Loucy (cell line): ENCODE measurements at regions not wholly inside any gene's neighbourhood (a gene's known extent, or its start where the extent isn't known, plus 50 kb on each side); places are given as distances from the start of the nearest gene placed in this dataset.

ENCODE experiments used
- H2AFZ ChIP-seq: fragments of 200-600 bp; sonication (generic); 2 replicates; pipeline ENCODE4 v1.6.0; 2016; ENCODE audit warnings: antibody characterized with exemption, mild to moderate bottlenecking, low read length, moderate library complexity
- H3F3A ChIP-seq: fragments of 200-600 bp; 2 replicates; pipeline ENCODE4 v1.6.0; 2016; ENCODE audit warnings: antibody characterized with exemption, low read depth, mild to moderate bottlenecking
- H3K27me3 ChIP-seq: fragments of 200-600 bp; sonication (generic); 2 replicates; pipeline ENCODE4 v1.6.1; 2014; ENCODE audit warnings: low read length, mild to moderate bottlenecking; ENCODE audit not compliant: insufficient read depth, poor library complexity, severe bottlenecking
- H3K36me3 ChIP-seq: fragments of 200-600 bp; sonication (generic); 2 replicates; pipeline ENCODE4 v1.6.1; 2016; ENCODE audit warnings: low read length; ENCODE audit not compliant: insufficient read depth
- H3K4me1 ChIP-seq: fragments of 200-600 bp; sonication (generic); 2 replicates; pipeline ENCODE4 v1.5.1; 2014; ENCODE audit warnings: low read length, mild to moderate bottlenecking; ENCODE audit not compliant: insufficient read depth, poor library complexity, severe bottlenecking
- H3K4me2 ChIP-seq: fragments of 200-600 bp; sonication (generic); 2 replicates; pipeline ENCODE4 v1.6.0; 2014; ENCODE audit warnings: antibody characterized with exemption, low read length, low read depth, mild to moderate bottlenecking; ENCODE audit not compliant: poor library complexity, severe bottlenecking
- H3K4me3 ChIP-seq: fragments of 200-600 bp; sonication (generic); 2 replicates; pipeline ENCODE4 v1.5.1; 2014; ENCODE audit warnings: low read length, mild to moderate bottlenecking, mixed read lengths; ENCODE audit not compliant: poor library complexity, severe bottlenecking
- H3K79me2 ChIP-seq: fragments of 200-600 bp; sonication (generic); 2 replicates; pipeline ENCODE4 v1.6.1; 2014; ENCODE audit warnings: low read length; ENCODE audit not compliant: insufficient read depth
- H3K9ac ChIP-seq: fragments of 200-600 bp; sonication (generic); 2 replicates; pipeline ENCODE4 v1.6.0; 2014; ENCODE audit warnings: mild to moderate bottlenecking, low read depth, low read length, moderate library complexity; ENCODE audit not compliant: poor library complexity, severe bottlenecking
- H3K9me2 ChIP-seq: fragments of 200-600 bp; sonication (generic); replicated peaks from 2 replicates; pipeline ENCODE4 v1.6.1; 2016; ENCODE audit warnings: low read depth, low read length, mixed read lengths
- H3K9me3 ChIP-seq: fragments of 200-600 bp; sonication (generic); 2 replicates; pipeline ENCODE4 v1.6.1; 2014; ENCODE audit warnings: mild to moderate bottlenecking, antibody characterized with exemption, low read length, low read depth; ENCODE audit not compliant: insufficient read depth
- H4K20me1 ChIP-seq: fragments of 200-600 bp; sonication (generic); 2 replicates; pipeline ENCODE4 v1.6.0; 2014; ENCODE audit warnings: antibody characterized with exemption, low read length, mild to moderate bottlenecking; ENCODE audit not compliant: insufficient read depth, poor library complexity, severe bottlenecking
- CTCF ChIP-seq: fragments of 200-600 bp; sonication (generic); conservative IDR thresholded peaks from 2 replicates; pipeline ENCODE4 v1.5.1; 2014; ENCODE audit warnings: mild to moderate bottlenecking, antibody characterized with exemption, low read length
- EZH2phosphoT487 ChIP-seq: fragments of 200-600 bp; IDR thresholded peaks from 2 replicates; pipeline ENCODE4 v1.6.1; 2018; ENCODE audit warnings: antibody characterized with exemption, mild to moderate bottlenecking, moderate library complexity, borderline replicate concordance

- no peaks in the 10 kb centered on the region for H4K20me1 ChIP-seq
- H3K36me3 ChIP-seq = no peaks in the 10 kb centered on the region
- no peaks in the 10 kb centered on the region for H3F3A ChIP-seq
- H3K9me3 ChIP-seq = no peaks in the 10 kb centered on the region
- TF ChIP-seq EZH2phosphoT487 = no peak
- TF ChIP-seq CTCF = no peak
- no peak overlapping the region for H3K4me2 ChIP-seq
- no peak overlapping the region for H3K9ac ChIP-seq
- no peaks in the 10 kb centered on the region for H3K9me2 ChIP-seq
- no peaks in the 10 kb centered on the region for H3K79me2 ChIP-seq
- no peak overlapping the region for H2AFZ ChIP-seq
- H3K4me3 ChIP-seq = no peak overlapping the region
- no peaks in the 10 kb centered on the region for H3K4me1 ChIP-seq
- no peaks in the 10 kb centered on the region for H3K27me3 ChIP-seq
Observed at GRCh38 chr5:142253938-142254337, 70.9 kb downstream of the SPRY4 start.

GRCh38 chr5:142250119-142250518 is 74.7 kb downstream of the SPRY4 start:
- Histone ChIP-seq H4K20me1 (no peaks in the 10 kb centered on the region), H3K27me3 (no peaks in the 10 kb centered on the region), H2AFZ (no peak overlapping the region), H3K79me2 (no peaks in the 10 kb centered on the region), H3K9me3 (no peaks in the 10 kb centered on the region), H3K9ac (no peak overlapping the region), H3F3A (no peaks in the 10 kb centered on the region), H3K4me1 (no peaks in the 10 kb centered on the region), H3K36me3 (no peaks in the 10 kb centered on the region), H3K9me2 (no peaks in the 10 kb centered on the region), H3K4me3 (no peak overlapping the region), H3K4me2 (no peak overlapping the region)
- TF ChIP-seq CTCF (no peak), EZH2phosphoT487 (no peak)

- no peak overlapping the region for H3K4me3 ChIP-seq
Observed at GRCh38 chr5:142248853-142249462, 75.9 kb downstream of the SPRY4 start.

More at GRCh38 chr5:142248853-142249462, 75.9 kb downstream of the SPRY4 start:
- TF ChIP-seq CTCF = no peak
- TF ChIP-seq EZH2phosphoT487 = no peak
- Histone ChIP-seq H4K20me1 (no peaks in the 10 kb centered on the region), H2AFZ (no peak overlapping the region), H3K27me3 (no peaks in the 10 kb centered on the region), H3F3A (no peaks in the 10 kb centered on the region), H3K9me3 (no peaks in the 10 kb centered on the region), H3K4me2 (no peak overlapping the region), H3K9me2 (no peaks in the 10 kb centered on the region), H3K79me2 (no peaks in the 10 kb centered on the region), H3K36me3 (no peaks in the 10 kb centered on the region), H3K9ac (no peak overlapping the region), H3K4me1 (no peaks in the 10 kb centered on the region)
